ENCODE measurements at regions not wholly inside any gene's neighbourhood (a gene's known extent, or its start where the extent isn't known, plus 50 kb on each side); places are given as distances from the start of the nearest gene placed in this dataset.

- Histone ChIP-seq H3K9ac (ENCODE audit: low read length) (no peak overlapping the region), H3K79me2 (ENCODE audit: insufficient read depth, low read length) (no peaks in the 10 kb centered on the region), H3K4me2 (ENCODE audit: low read length) (no peak overlapping the region), H3K9me2 (ENCODE audit: insufficient read depth) (peaks cover 5% of the 10 kb centered on the region; the same call in 1 of the 2 replicates), H3K9me3 (ENCODE audit: control insufficient read depth in 1 of 2, insufficient read depth in 1 of 2, low read depth in 1 of 2, low read length in 2 of 2) (no peaks in the 10 kb centered on the region; a peak in 1 of 4 replicates), H3K4me3 (replicated peaks in 1 of 2; ENCODE audit: low read depth in 1 of 2, low read length in 2 of 2) (no peak overlapping the region), H2AFZ (ENCODE audit: low read depth, low read length, poor library complexity, severe bottlenecking) (no peak overlapping the region), H3K4me1 (ENCODE audit: control insufficient read depth in 1 of 2, insufficient read depth in 2 of 2, low read length in 2 of 2) (no peaks in the 10 kb centered on the region), H3K27me3 (ENCODE audit: insufficient read depth, low read length) (no peaks in the 10 kb centered on the region), H3K27ac (ENCODE audit: low read depth, low read length) (no peak overlapping the region), H3K36me3 (ENCODE audit: control insufficient read depth in 1 of 2, insufficient read depth in 2 of 2, low read length in 2 of 2) (no peaks in the 10 kb centered on the region), H4K20me1 (ENCODE audit: insufficient read depth) (no peaks in the 10 kb centered on the region)
- ATAC-seq (no peak), DNase-seq (ENCODE audit: low read depth, low spot score) (no peak)
- RAD21 ChIA-PET (ENCODE audit: low non-redundant PET in 1 of 2, low total read pairs in 2 of 2, uncharacterized antibody in 2 of 2, unreplicated experiment in 2 of 2), result no interaction called here
- BruUV-seq (replicated peaks), result no TSS peak
- POLR2A ChIA-PET, result no interaction called here
- intact Hi-C loops (cut with micrococcal nuclease), result no loop called here
- CTCF ChIA-PET, result no interaction called here
- TF ChIP-seq YY1 (IDR thresholded peaks at IDR 0.05; ENCODE audit: extremely low read depth, insufficient replicate concordance, low read depth, low read length), result no peak
- TF ChIP-seq SIN3A (IDR thresholded peaks at IDR 0.05; ENCODE audit: low read depth), result no peak
- TF ChIP-seq CBX3 (IDR thresholded peaks at IDR 0.05; ENCODE audit: low read depth), result no peak
- TF ChIP-seq JUND (IDR thresholded peaks at IDR 0.05), result no peak
- TF ChIP-seq ZFX (IDR thresholded peaks at IDR 0.05), result no peak
- TF ChIP-seq CEBPB (IDR thresholded peaks at IDR 0.05; ENCODE audit: low read depth), result no peak
- no peak for TF ChIP-seq EZH2 (IDR thresholded peaks at IDR 0.05)
- no peak for TF ChIP-seq REST (IDR thresholded peaks at IDR 0.05; ENCODE audit: low read depth)
- no peak for TF ChIP-seq ELF1 (IDR thresholded peaks at IDR 0.05; ENCODE audit: borderline replicate concordance, low read depth)
Observed at GRCh38 chr3:162007722-162008121, 511.1 kb downstream of the OTOL1 start.

Measured in HCT116 (cell line).